OCI-LY7 (cell line): ENCODE measurements at regions not wholly inside any gene's neighbourhood (a gene's known extent, or its start where the extent isn't known, plus 50 kb on each side); places are given as distances from the start of the nearest gene placed in this dataset.

Experiments
- BruUV-seq: library from RNA; stranded (reverse); fragments of 400-500 nt; replicated peaks from 2 replicates; lab custom pipeline; 2021; lab: Mats Ljungman, UMichigan
- CTCF ChIA-PET: fragments of 300-600 bp; sonication (Branson Sonifier 250); formaldehyde crosslinking; loops from one replicate; lab custom pipeline; 2022; ENCODE audit warnings: antibody characterized with exemption; ENCODE audit not compliant: unreplicated experiment; lab: Charles Lee
- POLR2A ChIA-PET: fragments of 300-600 bp; sonication (Branson Sonifier 250); formaldehyde crosslinking; loops from one replicate; lab custom pipeline; 2022; ENCODE audit warnings: antibody characterized with exemption; lab: Charles Lee
- DNase-seq: peaks from one replicate; pipeline ENCODE4 v3.0.0-alpha.2; 2015; ENCODE audit warnings: low spot score
- H2AFZ ChIP-seq: fragments of 200-600 bp; sonication (generic), shearing (Covaris generic); 2 replicates; pipeline ENCODE4 v1.6.1; 2014; ENCODE audit warnings: mild to moderate bottlenecking, antibody characterized with exemption, low read length, moderate library complexity
- H3K27ac ChIP-seq: fragments of 200-600 bp; sonication (generic); 2 replicates; pipeline ENCODE4 v1.5.1; 2014; ENCODE audit warnings: mixed run types, low read depth, mild to moderate bottlenecking, moderate library complexity, low read length, inconsistent platforms; ENCODE audit not compliant: poor library complexity, severe bottlenecking
- H3K36me3 ChIP-seq: fragments of 200-600 bp; sonication (generic); 2 replicates; pipeline ENCODE4 v1.6.1; 2014; ENCODE audit warnings: mild to moderate bottlenecking, antibody characterized with exemption, low read length, moderate library complexity, mixed read lengths; ENCODE audit not compliant: insufficient read depth
- H3K4me1 ChIP-seq: fragments of 200-600 bp; sonication (generic); 2 replicates; pipeline ENCODE4 v1.5.1; 2014; ENCODE audit warnings: mild to moderate bottlenecking, low read length; ENCODE audit not compliant: insufficient read depth, poor library complexity, severe bottlenecking
- H3K4me2 ChIP-seq: fragments of 200-600 bp; sonication (generic); 2 replicates; pipeline ENCODE4 v1.6.1; 2014; ENCODE audit warnings: mild to moderate bottlenecking, low read length
- H3K4me3 ChIP-seq: fragments of 200-600 bp; sonication (generic); 2 replicates; pipeline ENCODE4 v1.5.1; 2014; ENCODE audit warnings: mild to moderate bottlenecking, low read depth, low read length; ENCODE audit not compliant: poor library complexity, severe bottlenecking
- H3K79me2 ChIP-seq: fragments of 200-600 bp; sonication (generic); 2 replicates; pipeline ENCODE4 v1.6.1; 2016; ENCODE audit warnings: low read depth, mild to moderate bottlenecking, low read length, moderate library complexity, mixed read lengths; ENCODE audit not compliant: insufficient read depth
- H3K9me2 ChIP-seq: fragments of 200-600 bp; sonication (generic); 2 replicates; pipeline ENCODE4 v1.6.1; 2016; ENCODE audit warnings: mild to moderate bottlenecking, low read length, mixed read lengths; ENCODE audit not compliant: insufficient read depth
- H3K9me3 ChIP-seq: fragments of 200-600 bp; sonication (generic); 2 replicates; pipeline ENCODE4 v1.6.1; 2014; ENCODE audit warnings: mild to moderate bottlenecking, mixed run types, low read length, mixed read lengths
- H4K20me1 ChIP-seq: fragments of 200-600 bp; sonication (generic); 2 replicates; pipeline ENCODE4 v1.6.1; 2014; ENCODE audit warnings: mild to moderate bottlenecking, antibody characterized with exemption, low read length, moderate library complexity, mixed read lengths; ENCODE audit not compliant: insufficient read depth
- EZH2phosphoT487 ChIP-seq: fragments of 200-600 bp; sonication (generic); IDR thresholded peaks from 2 replicates; pipeline ENCODE4 v1.6.1; 2018; ENCODE audit warnings: low read depth, borderline replicate concordance, mild to moderate bottlenecking, mixed run types, antibody characterized with exemption, low read length, moderate library complexity, mixed read lengths
- intact Hi-C: fragments of 100-400 bp; cut with micrococcal nuclease; formaldehyde crosslinking; loops from one replicate; pipeline ENCODE4 v1.10.0; 2022; ENCODE audit not compliant: unreplicated experiment
- TF ChIP-seq, protein P1 (sequence below): fragments of 200-600 bp; sonication (generic); conservative IDR thresholded peaks from 2 replicates; pipeline ENCODE4 v1.5.1; 2014; ENCODE audit warnings: mild to moderate bottlenecking, antibody characterized with exemption, low read length, moderate library complexity, mixed read lengths

- POLR2A ChIA-PET = interaction anchor here (0.7 kb wide), 1 partner anchor 50 kb away, joined by 3 read pairs; no protein-coding TSS in a partner anchor
- CTCF ChIA-PET = no interaction called here
- H3K4me3 ChIP-seq = no peak overlapping the region
- H2AFZ ChIP-seq = no peak overlapping the region
- BruUV-seq = no TSS peak
- peak overlapping the region; percentile 1 for H3K27ac ChIP-seq
- peaks cover 99% of the 10 kb centered on the region for H3K79me2 ChIP-seq
- TF ChIP-seq, protein P1, sequence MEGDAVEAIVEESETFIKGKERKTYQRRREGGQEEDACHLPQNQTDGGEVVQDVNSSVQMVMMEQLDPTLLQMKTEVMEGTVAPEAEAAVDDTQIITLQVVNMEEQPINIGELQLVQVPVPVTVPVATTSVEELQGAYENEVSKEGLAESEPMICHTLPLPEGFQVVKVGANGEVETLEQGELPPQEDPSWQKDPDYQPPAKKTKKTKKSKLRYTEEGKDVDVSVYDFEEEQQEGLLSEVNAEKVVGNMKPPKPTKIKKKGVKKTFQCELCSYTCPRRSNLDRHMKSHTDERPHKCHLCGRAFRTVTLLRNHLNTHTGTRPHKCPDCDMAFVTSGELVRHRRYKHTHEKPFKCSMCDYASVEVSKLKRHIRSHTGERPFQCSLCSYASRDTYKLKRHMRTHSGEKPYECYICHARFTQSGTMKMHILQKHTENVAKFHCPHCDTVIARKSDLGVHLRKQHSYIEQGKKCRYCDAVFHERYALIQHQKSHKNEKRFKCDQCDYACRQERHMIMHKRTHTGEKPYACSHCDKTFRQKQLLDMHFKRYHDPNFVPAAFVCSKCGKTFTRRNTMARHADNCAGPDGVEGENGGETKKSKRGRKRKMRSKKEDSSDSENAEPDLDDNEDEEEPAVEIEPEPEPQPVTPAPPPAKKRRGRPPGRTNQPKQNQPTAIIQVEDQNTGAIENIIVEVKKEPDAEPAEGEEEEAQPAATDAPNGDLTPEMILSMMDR = no peak
- TF ChIP-seq EZH2phosphoT487 = no peak
- peaks cover 99% of the 10 kb centered on the region for H3K36me3 ChIP-seq
- H3K4me2 ChIP-seq = no peak overlapping the region
- DNase-seq = no peak
- intact Hi-C loops = no loop called here
- peaks cover 72% of the 10 kb centered on the region for H4K20me1 ChIP-seq
- H3K4me1 ChIP-seq = peaks cover 53% of the 10 kb centered on the region
- H3K9me2 ChIP-seq = no peaks in the 10 kb centered on the region
- no peaks in the 10 kb centered on the region for H3K9me3 ChIP-seq
Measured at GRCh38 chr13:50071379-50071778, 56.1 kb downstream of the KCNRG start.

- Histone ChIP-seq H3K9me2 (no peaks in the 10 kb centered on the region), H3K4me2 (no peak overlapping the region), H3K79me2 (peaks cover 100% of the 10 kb centered on the region), H3K27ac (peak overlapping the region; percentile 2), H3K9me3 (no peaks in the 10 kb centered on the region), H3K4me1 (peaks cover 64% of the 10 kb centered on the region), H3K36me3 (peaks cover 93% of the 10 kb centered on the region), H2AFZ (no peak overlapping the region), H3K4me3 (no peak overlapping the region), H4K20me1 (peaks cover 79% of the 10 kb centered on the region)
- intact Hi-C loops = no loop called here
- POLR2A ChIA-PET = no interaction called here
- TF ChIP-seq, protein P1 = no peak
- TF ChIP-seq EZH2phosphoT487 = no peak
- CTCF ChIA-PET = no interaction called here
- no peak for DNase-seq
- BruUV-seq = no TSS peak
Measured at GRCh38 chr13:50072676-50073075, 57.4 kb downstream of the KCNRG start.

- ChIA-PET CTCF (no interaction called here), POLR2A (interaction anchor here (0.8 to 0.9 kb wide), 2 partner anchors 11 to 13 kb away, joined by 3 read pairs; no protein-coding TSS in a partner anchor)
- peaks cover 92% of the 10 kb centered on the region for H3K36me3 ChIP-seq
- peaks cover 80% of the 10 kb centered on the region for H4K20me1 ChIP-seq
- peak overlapping the region; percentile 96; the same call in 1 of the 2 replicates for H3K4me2 ChIP-seq
- no peak overlapping the region for H3K4me3 ChIP-seq
- peaks cover 100% of the 10 kb centered on the region for H3K79me2 ChIP-seq
- no peak for DNase-seq
- intact Hi-C loops = no loop called here
- H2AFZ ChIP-seq = no peak overlapping the region
- no peaks in the 10 kb centered on the region for H3K9me3 ChIP-seq
- peaks cover 69% of the 10 kb centered on the region for H3K4me1 ChIP-seq
- TF ChIP-seq, protein P1 = no peak
- TF ChIP-seq EZH2phosphoT487 = no peak
- no TSS peak for BruUV-seq
- H3K27ac ChIP-seq = no peak overlapping the region
- no peaks in the 10 kb centered on the region for H3K9me2 ChIP-seq
Measured at GRCh38 chr13:50073340-50073739, 58.1 kb downstream of the KCNRG start.
